Thyroid gland (tissue), 4 donors: ENCODE measurements at regions not wholly inside any gene's neighbourhood (a gene's known extent, or its start where the extent isn't known, plus 50 kb on each side); places are given as distances from the start of the nearest gene placed in this dataset.
"Not testable (repeated sequence)": the region's sequence is repeated elsewhere in the genome, so short reads cannot be mapped to it uniquely, and the experiment has no call there.

Experiments
- DNase-seq, 2 donors: peaks; one replicate each; pipeline ENCODE4 v3.0.0-alpha.2; 2019
- H3K27ac ChIP-seq, 3 donors: fragments of 200-600 bp; sonication (generic); 1 replicate in 2 of 3; 2 replicates in 1 of 3; pipeline ENCODE4 v1.5.1; 2016 to 2019; ENCODE audit warnings: mild to moderate bottlenecking in 1 of 3, moderate library complexity in 1 of 3
- H3K27me3 ChIP-seq: fragments of 200-600 bp; sonication (generic); one replicate; pipeline ENCODE4 v1.5.1; 2019
- H3K36me3 ChIP-seq, 2 donors: fragments of 200-600 bp; sonication (generic); one replicate each; pipeline ENCODE4 v1.5.1; 2016 to 2019
- H3K4me1 ChIP-seq, 2 donors: fragments of 200-600 bp; sonication (generic); one replicate each; pipeline ENCODE4 v1.5.1; 2017 to 2019
- H3K4me3 ChIP-seq, 3 donors: fragments of 200-600 bp; sonication (generic); replicated peaks in 1 of 3; 1 replicate in 2 of 3; 2 replicates in 1 of 3; pipeline ENCODE4 v1.5.1; 2016; ENCODE audit warnings: mild to moderate bottlenecking in 1 of 3
- H3K9me3 ChIP-seq: fragments of 200-600 bp; sonication (generic); one replicate; pipeline ENCODE4 v1.5.1; 2017
- CTCF ChIP-seq, 6 experiments: fragments of 200-600 bp in 3 of 6; fragments of 450-650 bp in 3 of 6; sonication (generic) in 3 of 6; IDR thresholded peaks; one replicate each; pipeline ENCODE4 v1.5.1; 2016 to 2019; ENCODE audit warnings: antibody characterized with exemption in 6 of 6, mild to moderate bottlenecking in 2 of 6, inconsistent platforms in 1 of 6, moderate library complexity in 1 of 6
- POLR2A ChIP-seq, 2 donors: fragments of 450-650 bp; IDR thresholded peaks; one replicate each; pipeline ENCODE4 v1.6.1; 2017; ENCODE audit warnings: antibody characterized with exemption in 2 of 2, mild to moderate bottlenecking in 2 of 2, moderate library complexity in 1 of 2
- WGBS, 2 donors: methylation state at CpG; one replicate each; pipeline ENCODE4 v1.1.5; 2017; 5-methylcytosine and 5-hydroxymethylcytosine counted together
- intact Hi-C: fragments of 100-400 bp; cut with DNase I; formaldehyde crosslinking; loops from one replicate; pipeline ENCODE4 v1.15.1; 2023

- intact Hi-C loops = no loop called here
- no peak overlapping the region for H3K27ac ChIP-seq
- no peaks in the 10 kb centered on the region for H3K27me3 ChIP-seq
- 69 to 78% methylated on average over 5 of the region's 5 CpGs for WGBS, 2 donors
- H3K9me3 ChIP-seq = no peaks in the 10 kb centered on the region
- no peak for TF ChIP-seq POLR2A (IDR thresholded peaks at IDR 0.05)
- TF ChIP-seq CTCF (IDR thresholded peaks at IDR 0.05) = no peak
- no peak for DNase-seq
- no peak overlapping the region for H3K4me3 ChIP-seq
- no peaks in the 10 kb centered on the region for H3K36me3 ChIP-seq
- no peaks in the 10 kb centered on the region for H3K4me1 ChIP-seq
Measured at GRCh38 chr10:129210876-129211275, 256.2 kb upstream of the MGMT start.

- H3K9me3 ChIP-seq = no peaks in the 10 kb centered on the region
- intact Hi-C loops = no loop called here
- H3K4me3 ChIP-seq = no peak overlapping the region
- no peaks in the 10 kb centered on the region for H3K27me3 ChIP-seq
- TF ChIP-seq CTCF (IDR thresholded peaks at IDR 0.05) = no peak
- TF ChIP-seq POLR2A (IDR thresholded peaks at IDR 0.05) = no peak
- H3K4me1 ChIP-seq = no peaks in the 10 kb centered on the region
- no peak overlapping the region for H3K27ac ChIP-seq
- DNase-seq = no peak
- no peaks in the 10 kb centered on the region for H3K36me3 ChIP-seq
- 73 to 82% methylated on average over 1 of the region's 1 CpG for WGBS, 2 donors
Measured at GRCh38 chr10:129213256-129213655, 253.8 kb upstream of the MGMT start.

GRCh38 chr10:129213996-129214395 lies 253.0 kb upstream of the MGMT start:
- H3K4me3 ChIP-seq, H3K27me3 ChIP-seq, intact Hi-C loops, H3K9me3 ChIP-seq, H3K27ac ChIP-seq, H3K4me1 ChIP-seq, H3K36me3 ChIP-seq, DNase-seq: not testable (repeated sequence)
- 94% methylated on average over 5 of the region's 5 CpGs for WGBS, 2 donors

- no peak overlapping the region for H3K27ac ChIP-seq
- no peak for TF ChIP-seq CTCF (IDR thresholded peaks at IDR 0.05)
- no peak for TF ChIP-seq POLR2A (IDR thresholded peaks at IDR 0.05)
- intact Hi-C loops = no loop called here
- no peaks in the 10 kb centered on the region for H3K4me1 ChIP-seq
- no peaks in the 10 kb centered on the region for H3K36me3 ChIP-seq
- no peak for DNase-seq
- no peaks in the 10 kb centered on the region for H3K27me3 ChIP-seq
- 81 to 85% methylated on average over 5 of the region's 5 CpGs for WGBS, 2 donors
- no peaks in the 10 kb centered on the region for H3K9me3 ChIP-seq
- H3K4me3 ChIP-seq = no peak overlapping the region
Measured at GRCh38 chr10:129219364-129219763, 247.7 kb upstream of the MGMT start.

GRCh38 chr10:129222436-129222835 lies 244.6 kb upstream of the MGMT start:
- Histone ChIP-seq H3K4me3 (no peak overlapping the region), H3K4me1 (no peaks in the 10 kb centered on the region), H3K9me3 (no peaks in the 10 kb centered on the region), H3K27ac (no peak overlapping the region), H3K36me3 (no peaks in the 10 kb centered on the region), H3K27me3 (no peaks in the 10 kb centered on the region)
- no peak for TF ChIP-seq POLR2A (IDR thresholded peaks at IDR 0.05)
- TF ChIP-seq CTCF (IDR thresholded peaks at IDR 0.05) = no peak
- intact Hi-C loops = no loop called here
- DNase-seq = no peak
- 78 to 79% methylated on average over 3 of the region's 3 CpGs for WGBS, 2 donors

- TF ChIP-seq POLR2A (IDR thresholded peaks at IDR 0.05) (no peak), CTCF (IDR thresholded peaks at IDR 0.05) (no peak)
- H3K27me3 ChIP-seq = no peaks in the 10 kb centered on the region
- H3K4me1 ChIP-seq = no peaks in the 10 kb centered on the region
- no peaks in the 10 kb centered on the region for H3K36me3 ChIP-seq
- no peak overlapping the region for H3K27ac ChIP-seq
- DNase-seq = no peak
- no peaks in the 10 kb centered on the region for H3K9me3 ChIP-seq
- 62 to 74% methylated on average over 6 of the region's 6 CpGs for WGBS, 2 donors
- intact Hi-C loops = no loop called here
- no peak overlapping the region for H3K4me3 ChIP-seq
Measured at GRCh38 chr10:129223363-129223762, 243.7 kb upstream of the MGMT start.
